HepG2 (cell line): ENCODE measurements at regions not wholly inside any gene's neighbourhood (a gene's known extent, or its start where the extent isn't known, plus 50 kb on each side); places are given as distances from the start of the nearest gene placed in this dataset.

ENCODE experiments used
- BRCA1 ChIP-seq: sonication (generic); formaldehyde crosslinking; IDR thresholded peaks from 2 replicates; pipeline ENCODE4 v1.4.0; 2020; ENCODE audit warnings: missing genetic modification reagents
- CTCF ChIP-seq: sonication (generic); formaldehyde crosslinking; IDR thresholded peaks from 2 replicates; pipeline ENCODE4 v1.5.0; 2020; ENCODE audit warnings: mild to moderate bottlenecking, missing genetic modification reagents, moderate library complexity
- GMEB1 ChIP-seq: sonication (generic); formaldehyde crosslinking; IDR thresholded peaks from 2 replicates; pipeline ENCODE4 v1.5.1; 2020; ENCODE audit warnings: missing genetic modification reagents, mild to moderate bottlenecking, borderline replicate concordance
- IKZF5 ChIP-seq: IDR thresholded peaks from 2 replicates; pipeline ENCODE4 v1.6.1; 2018; ENCODE audit warnings: missing genetic modification reagents, mild to moderate bottlenecking, missing compliant biosample characterization
- PAF1 ChIP-seq: IDR thresholded peaks from 2 replicates; pipeline ENCODE4 v1.6.1; 2016; ENCODE audit warnings: missing genetic modification reagents, missing compliant biosample characterization
- SALL1 ChIP-seq: sonication (generic); formaldehyde crosslinking; IDR thresholded peaks from 2 replicates; pipeline ENCODE4 v1.8.0; 2022; ENCODE audit warnings: mild to moderate bottlenecking, missing genetic modification reagents
- ZHX2 ChIP-seq, 2 experiments: sonication (generic) in 1 of 2; formaldehyde crosslinking in 1 of 2; IDR thresholded peaks; 2 replicates each; pipeline versions ENCODE4 v1.6.1 to v1.9.0; 2014 to 2022; ENCODE audit warnings: antibody characterized with exemption in 1 of 2, borderline replicate concordance in 1 of 2, inconsistent platforms in 1 of 2, low read depth in 1 of 2, missing genetic modification reagents in 1 of 2
- ZNF281 ChIP-seq: sonication (generic); formaldehyde crosslinking; IDR thresholded peaks from 2 replicates; pipeline ENCODE4 v1.4.0; 2020; ENCODE audit warnings: missing genetic modification reagents, borderline replicate concordance
- ZNF570 ChIP-seq: sonication (generic); formaldehyde crosslinking; IDR thresholded peaks from 2 replicates; pipeline ENCODE4 v1.4.0; 2020; ENCODE audit warnings: mild to moderate bottlenecking, missing genetic modification reagents, borderline replicate concordance
- ZNF766 ChIP-seq: sonication (generic); formaldehyde crosslinking; IDR thresholded peaks from 2 replicates; pipeline ENCODE4 v1.5.0; 2020; ENCODE audit warnings: missing genetic modification reagents, borderline replicate concordance
- ZNF772 ChIP-seq: sonication (generic); formaldehyde crosslinking; IDR thresholded peaks from 2 replicates; pipeline ENCODE4 v1.5.0; 2020; ENCODE audit warnings: mild to moderate bottlenecking, missing genetic modification reagents

GRCh38 chr6:137357263-137357947 is 136.8 kb downstream of the OLIG3 start (continued):
- TF ChIP-seq ZNF281 (peak; percentile 38; the same call in 1 of the 2 replicates), IKZF5 (CRISPR knock-in tag) (peak; percentile 99), SALL1 (CRISPR knock-in tag) (peak; percentile 100), BRCA1 (CRISPR knock-in tag) (no peak), GMEB1 (CRISPR knock-in tag) (no peak; the same call in 1 of the 2 replicates), ZHX2 (IDR thresholded peaks at IDR 0.05; ENCODE audit: low read depth) (no peak), ZHX2 (CRISPR knock-in tag; IDR thresholded peaks at IDR 0.05; ENCODE audit: borderline replicate concordance) (no peak), PAF1 (CRISPR knock-in tag) (no peak), ZNF570 (CRISPR knock-in tag) (no peak), CTCF (CRISPR knock-in tag) (0 out of 2 replicates have a peak, but pooled peaks have one; percentile 20), ZNF772 (CRISPR knock-in tag) (peak; percentile 95), ZNF766 (peak; percentile 82; the same call in 1 of the 2 replicates)
